Keratinocyte (primary cell): ENCODE measurements at regions not wholly inside any gene's neighbourhood (a gene's known extent, or its start where the extent isn't known, plus 50 kb on each side); places are given as distances from the start of the nearest gene placed in this dataset.

ENCODE experiments used
- EZH2 ChIP-seq: IDR thresholded peaks from one replicate; pipeline ENCODE4 v1.6.1; 2012; ENCODE audit warnings: inconsistent platforms, mild to moderate bottlenecking, low read length, moderate library complexity
- TF ChIP-seq, protein P1 (sequence below), 3 experiments: IDR thresholded peaks in 1 of 3; conservative IDR thresholded peaks in 1 of 3; optimal IDR thresholded peaks in 1 of 3; 2 replicates in 2 of 3; 3 replicates in 1 of 3; pipeline versions ENCODE3 to v1.5.1; 2011; ENCODE audit warnings: low read length in 3 of 3, mild to moderate bottlenecking in 3 of 3, moderate library complexity in 2 of 3, control low read depth in 1 of 3, inconsistent platforms in 1 of 3; ENCODE audit not compliant: insufficient read depth in 2 of 3; ENCODE audit errors: extremely low read depth in 1 of 3

DNA sequence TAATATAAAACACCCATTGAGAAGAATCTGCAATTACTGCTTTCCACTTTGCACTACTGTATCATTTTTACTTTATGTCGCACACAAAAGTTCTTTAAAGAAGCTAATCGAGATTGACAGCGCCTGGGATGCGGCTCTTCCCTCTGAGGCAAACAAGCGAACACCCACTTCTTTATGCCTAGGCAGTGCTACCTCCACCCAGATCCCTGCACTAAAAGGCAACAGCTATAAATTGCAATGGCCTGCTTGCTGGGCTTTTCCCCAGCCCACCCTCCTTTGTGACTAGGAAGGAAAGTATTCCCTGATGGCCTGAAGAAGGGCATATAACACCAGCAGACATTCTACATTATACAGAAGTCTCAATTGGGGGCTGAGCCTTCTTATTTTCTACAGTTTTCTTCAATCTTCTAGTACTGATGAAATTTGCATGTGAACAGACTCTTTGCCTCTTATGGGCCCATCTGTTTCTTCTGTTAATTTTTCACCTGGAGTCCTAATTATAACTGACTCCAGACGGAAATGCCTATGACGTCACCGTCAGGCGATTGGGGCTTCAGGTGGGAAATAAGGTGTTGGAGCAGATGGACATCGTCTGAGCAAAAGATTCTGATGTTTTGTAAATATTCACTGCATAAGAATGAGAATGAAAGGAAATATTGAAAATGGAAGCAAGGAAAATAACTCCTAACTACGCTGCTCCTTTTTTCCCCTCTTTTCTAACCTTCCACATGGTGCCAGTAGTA, 138.9 kb upstream of the DCC start:
- TF ChIP-seq, protein P1, sequence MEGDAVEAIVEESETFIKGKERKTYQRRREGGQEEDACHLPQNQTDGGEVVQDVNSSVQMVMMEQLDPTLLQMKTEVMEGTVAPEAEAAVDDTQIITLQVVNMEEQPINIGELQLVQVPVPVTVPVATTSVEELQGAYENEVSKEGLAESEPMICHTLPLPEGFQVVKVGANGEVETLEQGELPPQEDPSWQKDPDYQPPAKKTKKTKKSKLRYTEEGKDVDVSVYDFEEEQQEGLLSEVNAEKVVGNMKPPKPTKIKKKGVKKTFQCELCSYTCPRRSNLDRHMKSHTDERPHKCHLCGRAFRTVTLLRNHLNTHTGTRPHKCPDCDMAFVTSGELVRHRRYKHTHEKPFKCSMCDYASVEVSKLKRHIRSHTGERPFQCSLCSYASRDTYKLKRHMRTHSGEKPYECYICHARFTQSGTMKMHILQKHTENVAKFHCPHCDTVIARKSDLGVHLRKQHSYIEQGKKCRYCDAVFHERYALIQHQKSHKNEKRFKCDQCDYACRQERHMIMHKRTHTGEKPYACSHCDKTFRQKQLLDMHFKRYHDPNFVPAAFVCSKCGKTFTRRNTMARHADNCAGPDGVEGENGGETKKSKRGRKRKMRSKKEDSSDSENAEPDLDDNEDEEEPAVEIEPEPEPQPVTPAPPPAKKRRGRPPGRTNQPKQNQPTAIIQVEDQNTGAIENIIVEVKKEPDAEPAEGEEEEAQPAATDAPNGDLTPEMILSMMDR (optimal IDR thresholded peaks at IDR 0.05 in 1 of 3, IDR thresholded peaks at IDR 0.05 in 1 of 3, conservative IDR thresholded peaks at IDR 0.05 in 1 of 3; ENCODE audit: extremely low read depth in 1 of 3, insufficient read depth in 2 of 3, low read length in 3 of 3), result no peak
- no peak for TF ChIP-seq EZH2
